GM04504 (cell line): ENCODE measurements at regions not wholly inside any gene's neighbourhood (a gene's known extent, or its start where the extent isn't known, plus 50 kb on each side); places are given as distances from the start of the nearest gene placed in this dataset.

Experiments used
- DNase-seq: peaks from one replicate; pipeline ENCODE4 v3.0.0-alpha.2; 2012; ENCODE audit warnings: low read depth

- DNase-seq: peak; percentile 51
Observed at GRCh38 chr19:46944918-46945628, 74.6 kb upstream of the NPAS1 start.

GRCh38 chr19:46945694-46946489 is 73.7 kb upstream of the NPAS1 start:
- DNase-seq: no peak

- no peak for DNase-seq
Observed at GRCh38 chr19:46946611-46947238, 72.9 kb upstream of the NPAS1 start.

- DNase-seq: no peak
Observed at GRCh38 chr19:46947866-46948265, 71.8 kb upstream of the NPAS1 start.

GRCh38 chr19:46950526-46951170 is 69.0 kb upstream of the NPAS1 start:
- DNase-seq: no peak

GRCh38 chr19:46951171-46951986 is 68.3 kb upstream of the NPAS1 start:
- DNase-seq: no peak

- no peak for DNase-seq
Observed at GRCh38 chr19:46952874-46953273, 66.8 kb upstream of the NPAS1 start.

GRCh38 chr19:46953955-46954501 is 65.6 kb upstream of the NPAS1 start:
- no peak for DNase-seq

- no peak for DNase-seq
Observed at GRCh38 chr19:46954502-46954992, 65.1 kb upstream of the NPAS1 start.

GRCh38 chr19:46954993-46955812 is 64.4 kb upstream of the NPAS1 start:
- no peak for DNase-seq

- DNase-seq: no peak
Observed at GRCh38 chr19:46955813-46956371, 63.7 kb upstream of the NPAS1 start.

GRCh38 chr19:46958532-46958931 is 61.1 kb upstream of the NPAS1 start:
- DNase-seq: peak; percentile 87

- no peak for DNase-seq
Observed at GRCh38 chr19:46959894-46960556, 59.6 kb upstream of the NPAS1 start.

GRCh38 chr19:46962030-46962570 is 57.5 kb upstream of the NPAS1 start:
- no peak for DNase-seq

- DNase-seq: peak; percentile 94
Observed at GRCh38 chr19:46963093-46963734, 56.4 kb upstream of the NPAS1 start.

- no peak for DNase-seq
Observed at GRCh38 chr19:46967578-46968032, 52.0 kb upstream of the NPAS1 start.
